AG09319 (cell line): ENCODE measurements at regions not wholly inside any gene's neighbourhood (a gene's known extent, or its start where the extent isn't known, plus 50 kb on each side); places are given as distances from the start of the nearest gene placed in this dataset.
A peak's percentile ranks its signal among the peaks of the same experiment; 100 is the strongest.

Experiments used
- DNase-seq: peaks from one replicate; pipeline ENCODE4 v3.0.0-alpha.2; 2010; ENCODE audit warnings: low read depth; ENCODE audit errors: extremely low read depth
- CTCF ChIP-seq: IDR thresholded peaks from 2 replicates; pipeline ENCODE4 v1.5.1; 2011; ENCODE audit warnings: low read depth, mild to moderate bottlenecking, inconsistent platforms, low read length, moderate library complexity

DNA sequence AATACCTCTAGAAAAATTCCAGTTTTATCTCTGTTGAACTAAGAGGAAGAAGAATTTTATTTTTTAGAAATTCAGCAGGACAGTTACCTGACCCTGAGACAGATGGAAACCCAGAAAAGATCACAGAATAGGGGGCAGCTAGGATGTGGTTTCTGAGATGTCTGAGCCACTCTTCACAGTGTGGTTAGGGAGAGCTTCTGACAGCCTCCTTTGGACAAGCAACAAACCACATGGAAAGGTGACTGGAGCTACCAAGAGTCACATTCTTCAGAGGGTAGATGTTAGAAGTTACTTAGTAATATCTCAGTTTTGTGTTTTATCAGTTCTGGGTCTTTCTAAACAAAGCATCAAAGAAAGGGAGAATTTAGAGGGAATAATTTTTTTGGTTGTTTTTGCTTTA is 117.3 kb upstream of the NAP1L1 start:
- TF ChIP-seq CTCF: no peak
- no peak for DNase-seq

GRCh38 chr12:76201316-76201715 is 116.8 kb upstream of the NAP1L1 start:
- no peak for TF ChIP-seq CTCF
- no peak for DNase-seq

DNA sequence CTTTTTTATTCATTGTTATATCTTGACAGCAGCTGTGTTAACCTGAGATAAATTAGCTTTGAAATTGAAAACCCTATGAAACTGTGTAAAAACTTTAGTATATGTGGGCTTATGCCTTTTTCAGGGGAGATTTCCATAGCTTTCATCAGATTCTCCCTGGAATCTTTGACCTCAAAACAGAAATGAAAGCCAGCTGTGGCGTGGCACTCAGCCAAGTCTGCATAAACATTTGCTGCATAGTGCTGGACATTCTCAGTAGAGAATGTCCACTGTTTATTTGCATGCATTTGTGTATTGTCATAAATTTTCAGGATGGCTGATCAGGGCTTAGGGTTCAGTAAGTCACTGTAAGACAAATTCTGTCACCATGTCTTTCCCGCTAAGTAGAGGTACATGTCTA is 115.3 kb upstream of the NAP1L1 start:
- peak; percentile 49 for DNase-seq
- TF ChIP-seq CTCF: no peak

DNA sequence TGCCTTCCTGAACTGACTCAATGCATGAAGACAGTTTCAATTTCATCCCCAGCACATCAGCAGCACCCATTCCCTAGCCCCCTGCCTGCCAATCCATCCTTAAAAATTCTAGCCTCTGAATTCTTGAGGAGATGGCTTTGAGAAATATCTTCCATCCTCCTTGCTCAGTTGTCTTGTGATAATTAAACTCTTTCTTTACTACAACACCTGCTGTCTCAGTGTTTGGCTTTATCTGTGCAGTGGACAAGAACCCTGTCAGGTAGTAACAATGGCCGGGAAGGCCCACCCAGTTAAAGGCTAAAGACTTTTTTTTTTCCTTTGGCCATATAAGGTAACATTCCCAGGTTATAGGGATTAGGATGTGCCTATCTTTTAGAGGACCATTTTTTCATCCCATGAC is 114.4 kb upstream of the NAP1L1 start:
- TF ChIP-seq CTCF: no peak
- DNase-seq: no peak

GRCh38 chr12:76197283-76197682 is 112.8 kb upstream of the NAP1L1 start:
- TF ChIP-seq CTCF: no peak

DNA sequence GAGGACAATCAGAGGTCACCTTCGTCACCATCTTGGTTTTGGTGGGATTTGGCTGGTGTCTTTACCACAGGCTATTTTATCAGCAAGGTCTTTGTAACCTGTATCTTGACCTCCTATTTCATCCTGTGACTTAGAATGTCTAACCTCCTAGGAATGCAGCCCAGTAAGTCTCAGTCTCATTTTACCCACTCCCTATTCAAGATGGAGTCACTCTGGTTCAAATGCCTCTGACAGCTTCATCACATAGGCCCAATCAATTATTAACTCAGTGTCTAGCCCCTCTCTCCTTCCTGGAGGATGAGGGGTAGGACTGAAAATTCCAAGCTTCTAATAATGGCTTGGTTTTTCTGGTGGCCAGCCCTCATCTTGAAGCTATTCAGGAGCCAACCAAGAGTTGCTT is 111.4 kb upstream of the NAP1L1 start:
- DNase-seq: no peak
- TF ChIP-seq CTCF: no peak

More at GRCh38 chr12:76197283-76197682, 112.8 kb upstream of the NAP1L1 start:
- no peak for DNase-seq

GRCh38 chr12:76194724-76195123 is 110.2 kb upstream of the NAP1L1 start:
- no peak for TF ChIP-seq CTCF
- no peak for DNase-seq
